GM13977 (cell line): ENCODE measurements at regions not wholly inside any gene's neighbourhood (a gene's known extent, or its start where the extent isn't known, plus 50 kb on each side); places are given as distances from the start of the nearest gene placed in this dataset.

Experiments
- DNase-seq: peaks from one replicate; pipeline ENCODE4 v3.0.0; 2012; ENCODE audit warnings: low spot score
- CTCF ChIP-seq: IDR thresholded peaks from 2 replicates; pipeline ENCODE4 v1.5.1; 2012; ENCODE audit warnings: mild to moderate bottlenecking, control low read depth; ENCODE audit not compliant: insufficient read depth; ENCODE audit errors: extremely low read depth, missing control alignments
- in situ Hi-C: fragments of 300-500 bp; cut with MboI; formaldehyde crosslinking; loops from one replicate; pipeline ENCODE4 v1.12.0; 2022; ENCODE audit warnings: low sequenced_read_pairs, low pct_unique_long_range_greater_than_20kb, mixed read lengths, inconsistent platforms; ENCODE audit not compliant: unreplicated experiment

GRCh38 chr16:58837950-58838349 is 103.8 kb upstream of the GOT2 start:
- in situ Hi-C loops = no loop called here
- no peak for TF ChIP-seq CTCF
- DNase-seq = no peak

GRCh38 chr16:58836427-58836826 is 102.3 kb upstream of the GOT2 start:
- DNase-seq = no peak
- in situ Hi-C loops = no loop called here
- no peak for TF ChIP-seq CTCF

- DNase-seq = no peak
- in situ Hi-C loops = no loop called here
Observed at GRCh38 chr16:58832386-58832895, 98.3 kb upstream of the GOT2 start.

GRCh38 chr16:58831386-58831785 is 97.3 kb upstream of the GOT2 start:
- no peak for DNase-seq
- TF ChIP-seq CTCF = no peak
- in situ Hi-C loops = no loop called here

More at GRCh38 chr16:58832386-58832895, 98.3 kb upstream of the GOT2 start:
- no peak for TF ChIP-seq CTCF

GRCh38 chr16:58828901-58829545 is 94.9 kb upstream of the GOT2 start:
- DNase-seq = no peak
- in situ Hi-C loops = no loop called here
- no peak for TF ChIP-seq CTCF

GRCh38 chr16:58824201-58824600 is 90.1 kb upstream of the GOT2 start:
- TF ChIP-seq CTCF = no peak
- in situ Hi-C loops = no loop called here

More at GRCh38 chr16:58824201-58824600, 90.1 kb upstream of the GOT2 start:
- DNase-seq = no peak
